Neuronal stem cell (in vitro differentiated cells): ENCODE measurements at regions not wholly inside any gene's neighbourhood (a gene's known extent, or its start where the extent isn't known, plus 50 kb on each side); places are given as distances from the start of the nearest gene placed in this dataset.
A peak's percentile ranks its signal among the peaks of the same experiment; 100 is the strongest.

ENCODE experiments used
- DNase-seq: peaks from one replicate; pipeline ENCODE4 v3.0.0-alpha.2; 2013; ENCODE audit warnings: low spot score
- H2AFZ ChIP-seq: one replicate; pipeline ENCODE4 v1.6.1; 2013; ENCODE audit warnings: mild to moderate bottlenecking, low read length, inconsistent platforms
- H2AK5ac ChIP-seq: 2 replicates; pipeline ENCODE4 v1.6.1; 2013; ENCODE audit warnings: low read depth, mild to moderate bottlenecking, inconsistent platforms, low read length, moderate library complexity, mixed read lengths
- H2BK120ac ChIP-seq: 2 replicates; pipeline ENCODE4 v1.6.1; 2013; ENCODE audit warnings: low read depth, mild to moderate bottlenecking, inconsistent platforms, low read length, moderate library complexity, mixed read lengths
- H2BK12ac ChIP-seq: one replicate; pipeline ENCODE4 v1.6.1; 2013; ENCODE audit warnings: low read length, inconsistent platforms
- H2BK15ac ChIP-seq: 2 replicates; pipeline ENCODE4 v1.6.1; 2013; ENCODE audit warnings: mild to moderate bottlenecking, low read length, inconsistent platforms, mixed read lengths
- H2BK5ac ChIP-seq: one replicate; pipeline ENCODE4 v1.6.1; 2013; ENCODE audit warnings: inconsistent platforms, mild to moderate bottlenecking, low read length, moderate library complexity
- H3K14ac ChIP-seq: one replicate; pipeline ENCODE4 v1.6.1; 2013; ENCODE audit warnings: low read length, inconsistent platforms
- H3K18ac ChIP-seq: 2 replicates; pipeline ENCODE4 v1.6.1; 2013; ENCODE audit warnings: low read length, inconsistent platforms
- H3K23ac ChIP-seq: 2 replicates; pipeline ENCODE4 v1.6.1; 2013; ENCODE audit warnings: low read depth, mild to moderate bottlenecking, mixed read lengths, low read length, inconsistent platforms; ENCODE audit not compliant: poor library complexity
- H3K27ac ChIP-seq: replicated peaks from 3 replicates; pipeline ENCODE4 v1.5.1; 2013; ENCODE audit warnings: low read length, inconsistent platforms
- H3K27me3 ChIP-seq, 3 experiments: 2 replicates each; pipeline ENCODE4 v1.6.1; 2013; ENCODE audit warnings: low read length in 3 of 3, mild to moderate bottlenecking in 2 of 3, inconsistent platforms in 1 of 3, low read depth in 1 of 3, mixed read lengths in 1 of 3, moderate library complexity in 1 of 3; ENCODE audit not compliant: control insufficient read depth in 3 of 3, insufficient read depth in 3 of 3
- H3K36me3 ChIP-seq, 2 donors: replicated peaks in 1 of 2; 2 replicates each; pipeline ENCODE4 v1.6.1; 2013; ENCODE audit warnings: low read length in 2 of 2; ENCODE audit not compliant: control insufficient read depth in 2 of 2, insufficient read depth in 2 of 2
- H3K4ac ChIP-seq: 2 replicates; pipeline ENCODE4 v1.6.1; 2013; ENCODE audit warnings: inconsistent platforms, mild to moderate bottlenecking, low read length, moderate library complexity
- H3K4me1 ChIP-seq, 2 donors: 1 replicate in 1 of 2; 2 replicates in 1 of 2; pipeline ENCODE4 v1.6.1; 2013; ENCODE audit warnings: low read length in 2 of 2, low read depth in 1 of 2; ENCODE audit not compliant: control insufficient read depth in 2 of 2, insufficient read depth in 1 of 2
- H3K4me2 ChIP-seq: one replicate; pipeline ENCODE4 v1.6.1; 2013; ENCODE audit warnings: mild to moderate bottlenecking, low read length, inconsistent platforms; ENCODE audit not compliant: insufficient read depth, poor library complexity, severe bottlenecking
- H3K4me3 ChIP-seq, 2 donors: 2 replicates each; pipeline ENCODE4 v1.5.1; 2013; ENCODE audit warnings: low read length in 2 of 2, mild to moderate bottlenecking in 2 of 2, inconsistent platforms in 1 of 2, moderate library complexity in 1 of 2
- H3K79me1 ChIP-seq: one replicate; pipeline ENCODE4 v1.6.1; 2013; ENCODE audit warnings: low read depth, mild to moderate bottlenecking, inconsistent platforms, low read length, moderate library complexity
- H3K9ac ChIP-seq: one replicate; pipeline ENCODE4 v1.6.1; 2013; ENCODE audit warnings: mild to moderate bottlenecking, low read depth, low read length, inconsistent platforms; ENCODE audit not compliant: poor library complexity
- H3K9me3 ChIP-seq, 2 donors: replicated peaks in 1 of 2; 2 replicates each; pipeline versions ENCODE3 to v1.6.1; 2013; ENCODE audit warnings: low read length in 2 of 2, mild to moderate bottlenecking in 2 of 2, inconsistent platforms in 1 of 2, low read depth in 1 of 2, mixed read lengths in 1 of 2, moderate library complexity in 1 of 2; ENCODE audit not compliant: control insufficient read depth in 2 of 2, insufficient read depth in 1 of 2
- H4K8ac ChIP-seq: one replicate; pipeline ENCODE4 v1.6.1; 2013; ENCODE audit warnings: low read depth, mild to moderate bottlenecking, inconsistent platforms, low read length, moderate library complexity
- H4K91ac ChIP-seq: one replicate; pipeline ENCODE4 v1.6.1; 2013; ENCODE audit warnings: low read length, low read depth, mild to moderate bottlenecking, inconsistent platforms; ENCODE audit not compliant: poor library complexity
- WGBS, 2 donors: extraction: QIAGEN DNeasy Blood & Tissue Kit; methylation state at CpG; one replicate each; pipeline ENCODE4 v1.1.7; 2013; ENCODE audit warnings: missing lambda C conversion rate in 2 of 2, mixed read lengths in 1 of 2; ENCODE audit not compliant: insufficient read length in 2 of 2, insufficient replicate concordance in 1 of 2; ENCODE audit errors: extremely low coverage in 2 of 2; 5-methylcytosine and 5-hydroxymethylcytosine counted together

- no CpG with 5 or more reads among the region's 5 CpGs for WGBS, 2 donors
- H2AFZ ChIP-seq: peak overlapping the region; percentile 59
- no peak overlapping the region for H3K18ac ChIP-seq
- H3K27me3 ChIP-seq: no peaks in the 10 kb centered on the region
- no peak overlapping the region for H2AK5ac ChIP-seq
- no peak overlapping the region for H3K27ac ChIP-seq
- H3K9ac ChIP-seq: no peak overlapping the region
- H3K4me2 ChIP-seq: no peak overlapping the region
- no peaks in the 10 kb centered on the region for H3K9me3 ChIP-seq
- H3K4me3 ChIP-seq: no peak overlapping the region
- peak; percentile 39 for DNase-seq
- no peak overlapping the region for H2BK12ac ChIP-seq
- no peaks in the 10 kb centered on the region for H3K36me3 ChIP-seq
- H2BK5ac ChIP-seq: no peak overlapping the region
- no peak overlapping the region for H4K91ac ChIP-seq
- no peaks in the 10 kb centered on the region for H3K79me1 ChIP-seq
- H2BK15ac ChIP-seq: no peak overlapping the region
- H3K23ac ChIP-seq: no peak overlapping the region
- no peaks in the 10 kb centered on the region for H3K4me1 ChIP-seq
- H3K4ac ChIP-seq: no peak overlapping the region
- H4K8ac ChIP-seq: no peak overlapping the region
- no peak overlapping the region for H2BK120ac ChIP-seq
- H3K14ac ChIP-seq: no peak overlapping the region
Observed at GRCh38 chr9:11319538-11319937, 706.7 kb upstream of the PTPRD start.

DNA sequence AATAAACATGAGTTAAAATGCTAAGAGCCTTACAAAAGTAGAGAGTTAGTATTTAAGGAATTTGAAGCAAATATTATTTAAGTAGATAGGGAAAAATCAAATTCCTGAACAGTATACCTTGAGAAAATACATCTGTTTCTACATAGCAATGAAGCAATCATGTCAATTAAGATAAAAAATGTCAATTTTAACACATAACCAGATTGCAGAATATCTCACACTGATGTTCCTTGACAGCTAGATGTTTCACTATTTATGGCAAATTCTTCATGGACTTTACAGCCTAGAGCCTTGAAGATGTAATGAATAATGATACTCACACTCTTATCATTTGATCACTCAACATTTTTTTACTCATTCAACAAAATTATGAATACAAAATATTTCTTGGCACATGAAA, 708.2 kb upstream of the PTPRD start:
- Histone ChIP-seq H3K9me3 (no peaks in the 10 kb centered on the region), H3K9ac (no peak overlapping the region), H3K23ac (no peak overlapping the region), H2BK120ac (no peak overlapping the region), H3K79me1 (no peaks in the 10 kb centered on the region), H2BK5ac (no peak overlapping the region), H3K14ac (no peak overlapping the region), H2AFZ (no peak overlapping the region), H2BK12ac (no peak overlapping the region), H3K4ac (no peak overlapping the region), H3K4me1 (no peaks in the 10 kb centered on the region), H4K91ac (no peak overlapping the region), H3K27me3 (no peaks in the 10 kb centered on the region), H2BK15ac (no peak overlapping the region), H3K4me2 (no peak overlapping the region), H3K27ac (no peak overlapping the region), H3K36me3 (no peaks in the 10 kb centered on the region), H3K4me3 (no peak overlapping the region), H3K18ac (no peak overlapping the region), H2AK5ac (no peak overlapping the region), H4K8ac (no peak overlapping the region)
- DNase-seq: no peak

GRCh38 chr9:11323457-11323856, 710.7 kb upstream of the PTPRD start:
- Histone ChIP-seq H3K14ac (no peak overlapping the region), H3K4me1 (no peaks in the 10 kb centered on the region), H3K79me1 (no peaks in the 10 kb centered on the region), H3K4me2 (no peak overlapping the region), H3K36me3 (no peaks in the 10 kb centered on the region), H2AK5ac (no peak overlapping the region), H4K8ac (no peak overlapping the region), H2BK5ac (no peak overlapping the region), H3K18ac (no peak overlapping the region), H3K4ac (no peak overlapping the region), H2BK15ac (no peak overlapping the region), H2BK12ac (no peak overlapping the region), H3K9me3 (no peaks in the 10 kb centered on the region), H2BK120ac (no peak overlapping the region), H4K91ac (no peak overlapping the region), H3K9ac (no peak overlapping the region), H3K23ac (no peak overlapping the region), H3K27me3 (no peaks in the 10 kb centered on the region), H3K27ac (no peak overlapping the region), H3K4me3 (no peak overlapping the region), H2AFZ (no peak overlapping the region)
- DNase-seq: no peak
- WGBS, 2 donors: no CpG with 5 or more reads among the region's 1 CpG

DNA sequence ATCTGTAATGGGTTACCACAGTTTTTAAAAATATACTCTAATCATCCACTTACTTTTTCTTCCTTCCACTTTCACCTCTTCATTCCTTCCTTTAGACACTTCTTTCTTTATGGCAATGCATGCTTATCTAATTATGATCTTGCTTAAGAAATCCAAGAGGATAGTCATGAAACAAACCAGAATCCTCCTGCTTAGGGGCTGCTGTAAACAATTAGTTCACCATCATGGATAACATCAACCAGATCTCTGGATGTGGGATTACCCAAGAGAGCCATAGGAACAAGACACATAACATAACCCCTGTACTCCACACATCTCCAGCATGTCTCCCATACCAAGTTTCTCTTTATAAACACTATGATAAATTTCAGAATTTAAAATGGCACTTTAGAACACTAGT, 713.4 kb upstream of the PTPRD start:
- Histone ChIP-seq H4K91ac (no peak overlapping the region), H3K4ac (no peak overlapping the region), H3K14ac (no peak overlapping the region), H3K9ac (no peak overlapping the region), H3K27ac (no peak overlapping the region), H2AFZ (no peak overlapping the region), H3K18ac (no peak overlapping the region), H3K36me3 (no peaks in the 10 kb centered on the region), H2BK12ac (no peak overlapping the region), H3K4me2 (no peak overlapping the region), H3K4me3 (no peak overlapping the region), H3K9me3 (no peaks in the 10 kb centered on the region), H3K23ac (no peak overlapping the region), H2BK15ac (no peak overlapping the region), H2BK120ac (no peak overlapping the region), H3K4me1 (no peaks in the 10 kb centered on the region), H3K27me3 (no peaks in the 10 kb centered on the region), H2AK5ac (no peak overlapping the region), H2BK5ac (no peak overlapping the region), H4K8ac (no peak overlapping the region), H3K79me1 (no peaks in the 10 kb centered on the region)
- DNase-seq: no peak
